EH (cell line): ENCODE measurements at regions not wholly inside any gene's neighbourhood (a gene's known extent, or its start where the extent isn't known, plus 50 kb on each side); places are given as distances from the start of the nearest gene placed in this dataset.
"Not testable (repeated sequence)": the region's sequence is repeated elsewhere in the genome, so short reads cannot be mapped to it uniquely, and the experiment has no call there.

Experiments used
- DNase-seq: peaks from one replicate; pipeline ENCODE4 v3.0.0-alpha.2; 2015; ENCODE audit warnings: low read depth

DNA sequence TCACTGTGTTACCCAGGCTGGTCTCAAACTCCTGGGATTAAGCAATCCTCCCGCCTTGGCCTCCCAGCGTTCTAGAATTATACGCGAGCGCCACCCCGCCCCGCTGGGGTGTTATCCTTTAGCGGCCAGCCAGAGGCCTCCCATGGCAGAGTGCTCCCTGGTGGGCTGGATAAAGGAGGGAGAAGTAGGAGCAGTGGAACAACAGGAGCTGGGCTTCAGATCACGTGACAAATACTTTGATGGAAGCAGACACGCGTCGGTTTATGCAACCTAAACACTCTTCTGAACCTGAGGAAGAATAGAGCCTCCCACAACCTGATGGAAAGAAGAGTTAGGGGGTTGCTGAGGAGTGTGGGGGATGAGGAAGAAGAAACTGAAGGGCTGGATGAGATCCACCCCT is 2114.0 kb downstream of the TP53TG3F start:
- DNase-seq, result no peak

DNA sequence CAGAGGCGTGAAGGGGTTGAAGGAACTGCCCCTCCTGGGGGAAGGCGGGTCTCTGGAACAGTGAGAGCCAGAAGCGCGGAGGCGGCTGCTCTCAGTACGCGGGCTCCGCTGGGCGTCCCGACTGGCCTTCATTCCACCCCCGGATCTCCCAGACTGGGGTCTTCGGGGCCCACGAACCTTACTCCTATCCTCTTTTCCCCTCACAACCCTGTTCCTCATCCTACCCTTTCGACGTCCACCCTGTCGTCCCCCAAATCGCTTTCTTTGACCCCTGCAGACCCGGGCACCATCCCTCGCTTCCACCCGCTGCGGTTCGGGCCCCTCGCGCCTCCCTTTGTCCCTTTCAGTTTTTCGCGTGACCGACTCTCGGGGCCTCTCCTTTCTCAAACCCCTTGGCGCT is 2114.6 kb downstream of the TP53TG3F start:
- no peak for DNase-seq

DNA sequence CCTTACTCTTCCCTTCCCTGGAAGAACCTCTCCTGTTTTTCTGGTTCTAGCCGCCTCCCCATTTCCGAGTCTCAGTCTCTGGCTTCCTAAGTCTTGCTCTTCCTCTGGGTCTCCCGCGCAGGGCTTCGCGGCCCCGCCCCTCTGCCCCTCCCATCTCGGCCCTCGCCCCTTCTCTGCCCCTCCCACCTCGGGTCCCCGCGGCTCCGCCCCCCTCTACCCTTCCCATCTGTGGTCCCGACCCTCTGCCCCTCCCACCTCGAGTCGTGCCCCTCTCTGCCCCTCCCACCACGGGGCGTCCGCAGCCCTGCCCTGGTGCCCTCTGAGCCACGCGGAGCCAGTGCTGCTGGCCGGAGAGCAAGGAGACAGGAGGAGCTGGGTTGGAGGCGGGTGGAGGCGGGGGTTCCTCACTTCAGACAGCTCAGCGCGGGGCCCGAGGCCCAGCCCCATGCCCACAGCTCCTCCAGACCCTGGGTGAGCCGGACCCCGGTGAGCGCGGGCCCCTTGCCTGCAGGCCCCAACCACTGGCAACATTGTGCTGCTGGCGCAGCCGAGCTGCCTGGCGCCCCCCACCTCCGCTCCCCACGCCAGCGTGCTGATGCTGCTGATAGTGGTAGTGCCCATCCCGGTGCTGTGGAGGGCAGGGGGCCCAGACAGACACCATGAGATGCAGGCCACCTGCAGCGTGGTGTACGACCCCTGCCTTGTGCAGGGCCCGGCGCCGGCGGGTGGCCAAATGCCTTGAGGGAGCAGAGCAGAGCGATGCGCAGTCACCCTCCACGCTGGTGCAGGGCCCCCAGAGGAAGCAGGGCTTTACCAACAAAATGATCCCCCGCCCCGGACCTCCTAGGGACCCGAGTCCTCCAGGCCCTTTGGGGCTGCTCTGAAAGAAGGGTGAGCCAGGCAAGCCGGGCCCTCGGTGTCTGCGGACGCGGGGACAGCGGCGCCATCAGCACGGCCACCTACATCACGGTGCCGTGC is 2115.3 kb downstream of the TP53TG3F start:
- no peak for DNase-seq

DNA sequence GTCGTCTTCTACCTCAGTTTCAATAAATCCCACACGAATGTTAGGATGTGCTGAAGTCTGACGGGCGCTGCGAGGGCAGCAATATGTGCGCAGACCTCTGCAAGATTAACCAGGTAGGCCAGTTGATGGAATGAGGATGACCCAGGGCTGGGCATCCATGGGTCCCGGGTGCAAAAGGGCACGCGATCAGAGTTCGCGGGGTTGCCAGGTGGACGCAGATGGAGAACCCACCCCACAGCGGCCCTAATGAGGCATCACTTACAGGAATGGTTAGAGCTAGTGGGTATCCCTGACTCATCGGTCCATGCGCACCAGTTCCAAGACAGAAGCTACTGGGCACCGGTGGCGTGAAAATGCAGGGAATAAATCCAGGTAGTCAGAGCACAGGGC is 2116.0 kb downstream of the TP53TG3F start:
- DNase-seq, result no peak

DNA sequence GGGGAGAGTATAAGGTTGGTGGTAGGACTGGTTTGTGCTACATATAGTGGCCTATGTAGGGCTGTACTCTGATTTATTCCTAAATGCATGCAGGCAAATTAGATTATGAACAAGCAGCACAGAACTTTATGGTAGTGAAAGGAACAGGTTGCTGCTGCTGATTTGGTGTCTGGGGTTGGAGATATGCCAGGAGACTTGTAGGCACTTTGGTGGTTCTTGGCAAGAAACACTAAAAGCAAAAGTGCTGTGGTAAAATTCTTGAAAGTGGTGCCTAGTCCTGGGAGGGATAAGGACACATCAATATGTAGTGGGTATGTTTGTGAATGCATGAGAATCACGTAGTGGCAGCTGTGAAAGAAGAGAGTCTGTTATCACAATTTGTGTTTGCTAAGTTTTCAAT is 2126.0 kb downstream of the TP53TG3F start:
- no peak for DNase-seq

DNA sequence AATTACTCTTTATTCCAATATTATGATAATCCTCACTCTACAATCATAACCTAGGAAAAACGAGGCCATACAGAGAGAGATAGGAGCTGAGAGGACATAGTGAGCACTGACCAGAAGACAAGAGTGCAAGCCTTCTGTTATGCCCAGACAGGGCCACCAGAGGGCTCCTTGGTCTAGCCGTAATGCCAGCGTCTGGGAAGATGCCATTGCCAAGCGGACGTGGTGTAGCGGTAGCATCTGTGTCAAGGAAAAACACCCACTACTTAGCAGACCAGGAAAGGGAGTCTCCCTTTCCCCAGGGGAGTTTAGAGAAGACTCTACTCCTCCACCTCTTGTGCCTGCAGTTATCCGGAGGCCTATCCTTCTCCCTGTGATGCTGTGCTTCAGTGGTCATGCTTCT is 2131.5 kb downstream of the TP53TG3F start:
- DNase-seq, result not testable (repeated sequence)

DNA sequence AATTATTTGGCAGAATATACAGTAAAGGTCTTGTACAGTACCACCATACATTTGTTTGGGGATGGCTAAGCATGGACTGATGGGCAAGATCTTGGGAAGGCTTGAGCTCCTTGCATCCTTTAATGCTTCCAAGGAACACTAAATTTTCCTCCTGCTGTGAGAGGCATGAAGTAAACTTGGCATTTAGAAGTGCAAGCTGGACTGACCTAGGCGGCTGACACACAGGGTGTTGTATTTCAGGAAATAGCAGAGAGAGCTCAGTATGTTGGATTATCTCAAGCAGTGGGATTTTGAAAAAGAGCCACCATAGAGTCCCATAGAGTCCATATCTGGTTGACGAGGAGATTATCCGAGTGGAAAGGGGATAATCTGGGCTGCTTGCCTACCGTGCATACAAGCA is 2137.1 kb downstream of the TP53TG3F start:
- DNase-seq, result no peak

DNA sequence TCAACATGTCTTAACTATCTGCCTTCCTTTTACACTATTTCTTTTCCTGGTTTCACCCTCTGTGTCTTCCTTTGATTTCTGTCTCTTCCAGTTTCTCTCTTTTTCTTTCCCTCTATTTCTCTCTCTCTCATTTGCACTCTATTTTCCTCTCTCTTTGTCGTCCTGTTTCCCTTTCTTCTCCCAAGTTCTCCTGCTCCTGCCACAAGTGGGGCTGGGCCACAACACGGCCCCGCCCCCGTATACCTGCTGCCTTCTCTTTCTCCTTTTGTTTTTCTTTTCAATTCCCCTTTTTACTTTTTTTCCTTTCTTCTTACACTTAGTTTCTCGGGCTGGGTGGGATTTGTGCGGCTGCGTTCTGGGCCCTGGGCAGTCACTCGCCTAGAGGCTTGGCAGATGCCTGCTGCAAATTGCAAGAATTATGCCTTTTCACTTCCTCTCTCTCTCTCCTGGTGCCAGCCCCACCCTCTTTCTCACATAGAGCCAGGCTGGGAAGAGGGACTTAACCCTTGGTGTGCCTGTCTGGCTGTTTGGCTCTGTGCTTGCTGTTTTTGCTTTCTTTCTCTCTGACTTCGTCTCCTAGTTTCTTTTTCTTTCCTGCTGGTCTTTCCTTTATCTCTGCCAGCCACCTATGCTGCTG is 2139.4 kb downstream of the TP53TG3F start:
- DNase-seq, result no peak

DNA sequence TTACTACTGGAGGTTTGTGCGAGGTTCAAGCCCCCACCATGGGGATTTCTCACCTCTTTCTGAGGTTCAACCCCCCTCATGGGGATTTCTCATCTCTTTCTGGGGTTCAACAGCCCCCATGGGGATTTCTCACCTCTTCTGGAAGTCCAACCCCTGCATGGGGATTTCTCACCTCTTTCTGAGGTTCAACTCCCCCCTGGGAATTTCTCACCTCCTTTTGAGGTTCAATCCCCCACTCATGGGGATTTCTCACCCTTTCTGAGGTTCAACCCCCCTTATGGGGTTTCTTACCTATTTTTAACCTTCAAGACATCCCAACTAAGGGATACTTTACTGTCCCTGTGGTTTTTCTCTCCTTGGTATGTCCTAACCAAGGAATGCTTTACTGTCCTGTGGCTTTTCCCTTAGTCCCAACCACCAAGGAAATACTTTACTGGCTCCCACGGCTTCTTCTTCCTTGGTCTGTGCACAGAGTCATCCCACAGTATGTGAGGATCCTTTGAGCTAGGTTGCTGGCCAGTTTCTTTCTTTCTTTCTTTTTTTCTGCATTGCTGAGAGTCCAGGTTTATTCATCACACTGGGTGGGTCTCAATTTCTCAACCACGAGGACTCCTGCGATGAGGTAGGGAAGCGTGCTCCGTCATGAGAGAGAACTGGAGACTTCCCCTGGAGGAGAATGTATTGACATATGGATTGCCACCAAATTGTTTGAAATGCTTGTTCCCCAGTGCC is 2140.2 kb downstream of the TP53TG3F start:
- DNase-seq, result no peak

DNA sequence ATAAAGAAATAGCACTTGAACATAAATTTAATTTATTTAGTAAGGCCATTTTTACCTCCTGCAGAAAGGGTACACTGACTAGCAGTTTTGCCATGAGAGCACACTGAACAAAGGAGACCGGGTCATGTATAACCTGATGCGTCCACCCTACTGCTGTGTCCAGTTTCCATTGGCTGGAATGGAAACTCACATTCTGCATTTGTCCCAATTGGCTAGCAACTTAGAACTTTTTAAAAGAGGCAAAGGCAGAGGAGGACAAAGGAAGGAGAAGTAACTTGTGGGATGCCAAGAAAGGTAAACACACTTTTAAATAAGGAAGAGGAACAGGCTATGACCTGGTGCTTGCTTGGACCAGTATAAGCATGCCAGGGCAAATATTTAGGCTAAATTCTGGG is 2140.7 kb downstream of the TP53TG3F start:
- not testable (repeated sequence) for DNase-seq

DNA sequence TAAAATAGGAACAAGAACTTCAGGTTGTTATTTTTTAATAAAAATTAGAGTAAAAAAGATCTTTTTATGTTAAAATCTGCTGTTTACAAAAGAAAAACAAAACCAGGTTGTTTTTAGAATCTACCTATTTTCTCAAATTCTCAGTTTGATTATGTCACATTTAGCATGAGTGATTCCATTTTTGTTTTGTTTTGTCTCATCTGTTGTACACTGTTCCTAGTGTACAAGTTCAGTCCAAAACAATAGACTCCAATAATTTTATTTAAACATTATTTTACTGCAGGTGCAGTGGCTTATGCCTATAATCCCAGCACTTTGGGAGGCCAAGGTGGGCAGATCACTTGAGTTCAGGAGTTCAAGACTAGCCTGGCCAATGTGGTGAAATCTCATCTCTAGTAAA is 2142.7 kb downstream of the TP53TG3F start:
- no peak for DNase-seq

DNA sequence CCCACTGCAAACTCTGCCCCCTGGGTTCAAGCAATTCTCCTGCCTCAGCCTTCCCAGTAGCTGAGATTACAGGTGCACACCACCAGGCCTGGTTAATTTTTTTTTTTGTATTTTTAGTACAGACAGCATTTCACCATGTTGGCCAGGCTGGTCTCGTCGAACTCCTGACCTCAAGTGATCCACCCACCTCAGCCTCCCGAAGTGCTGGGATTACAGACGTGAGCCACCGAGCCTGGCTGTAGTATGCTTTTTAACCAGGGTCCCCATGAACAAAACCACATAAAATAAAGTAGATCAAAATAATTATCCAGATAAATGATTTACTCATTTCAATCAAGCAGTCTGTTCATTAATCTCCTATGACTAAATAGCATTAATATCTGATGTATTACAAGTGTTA is 2144.0 kb downstream of the TP53TG3F start:
- not testable (repeated sequence) for DNase-seq

DNA sequence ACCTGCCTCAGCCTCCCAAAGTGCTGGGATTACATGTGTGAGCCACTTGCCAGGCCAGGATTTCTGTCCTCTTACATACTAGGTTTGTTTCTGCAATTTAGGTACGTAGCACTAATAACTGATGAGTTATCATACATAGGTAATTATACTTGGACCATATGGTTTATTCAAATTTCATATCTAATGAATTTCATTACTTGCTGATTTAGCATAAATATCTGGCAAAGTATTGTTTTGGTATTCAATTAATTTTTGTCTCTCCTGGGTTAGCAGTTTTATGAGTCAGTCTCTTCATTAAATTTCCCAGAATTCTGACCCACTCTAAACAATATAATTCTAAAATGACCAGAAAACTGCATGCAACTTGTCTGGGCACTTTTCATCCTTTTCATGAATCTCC is 2146.5 kb downstream of the TP53TG3F start:
- DNase-seq, result no peak

DNA sequence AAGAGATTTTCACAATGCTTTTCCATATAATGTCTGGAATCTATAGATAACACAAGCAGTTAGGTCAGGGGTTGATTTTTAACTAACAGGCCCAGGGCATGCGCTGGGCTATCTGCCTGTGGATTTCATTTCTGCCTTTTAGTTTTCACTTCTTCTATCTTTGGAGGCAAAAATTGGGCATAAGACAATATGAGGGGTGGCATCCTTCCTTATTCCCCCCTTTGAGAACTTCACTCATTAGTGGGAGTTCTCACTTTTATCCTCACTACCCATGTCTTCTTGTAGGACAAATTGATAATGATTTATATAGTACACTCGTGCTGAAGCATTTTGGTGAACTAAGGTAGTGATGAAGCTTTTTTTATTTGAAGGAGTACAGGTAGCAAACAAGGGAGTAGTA is 2155.5 kb downstream of the TP53TG3F start:
- not testable (repeated sequence) for DNase-seq

DNA sequence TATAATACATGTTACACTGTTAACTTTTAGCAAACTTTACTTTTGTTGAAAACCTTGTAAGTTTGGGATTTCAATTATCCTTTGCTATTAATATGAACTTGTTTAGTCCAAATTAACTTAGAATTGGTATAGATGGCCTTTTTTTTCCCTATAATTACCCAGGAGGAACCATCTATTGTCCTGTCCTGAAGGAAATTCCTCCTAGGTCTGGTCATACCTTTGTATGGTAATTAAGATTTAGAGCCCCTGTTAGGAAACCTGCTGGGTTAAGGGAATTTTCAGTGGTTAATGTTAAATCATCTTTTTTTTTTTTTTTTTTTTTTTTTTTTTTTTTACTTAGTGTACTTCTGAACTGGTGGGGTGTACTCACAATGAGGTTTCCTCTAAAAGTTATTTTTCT is 2159.8 kb downstream of the TP53TG3F start:
- not testable (repeated sequence) for DNase-seq

DNA sequence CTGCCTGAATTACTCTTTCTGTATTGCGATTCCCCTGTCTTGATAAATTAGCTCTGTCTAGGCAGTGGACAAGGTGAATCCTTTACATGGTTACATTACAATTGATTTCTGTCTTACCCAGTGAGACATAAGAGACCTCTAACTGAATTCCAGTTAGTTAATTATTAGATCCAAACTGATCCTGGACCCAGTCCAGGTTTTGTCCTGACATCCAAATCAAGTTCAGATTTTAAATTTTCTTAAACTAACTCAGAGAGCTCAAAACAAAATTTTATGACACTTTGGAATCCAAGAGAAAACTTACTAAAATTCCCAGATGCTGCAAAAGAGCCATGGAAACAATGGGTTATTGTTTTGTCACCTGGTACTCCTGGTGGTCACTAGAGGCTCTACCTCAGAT is 2166.6 kb downstream of the TP53TG3F start:
- no peak for DNase-seq

DNA sequence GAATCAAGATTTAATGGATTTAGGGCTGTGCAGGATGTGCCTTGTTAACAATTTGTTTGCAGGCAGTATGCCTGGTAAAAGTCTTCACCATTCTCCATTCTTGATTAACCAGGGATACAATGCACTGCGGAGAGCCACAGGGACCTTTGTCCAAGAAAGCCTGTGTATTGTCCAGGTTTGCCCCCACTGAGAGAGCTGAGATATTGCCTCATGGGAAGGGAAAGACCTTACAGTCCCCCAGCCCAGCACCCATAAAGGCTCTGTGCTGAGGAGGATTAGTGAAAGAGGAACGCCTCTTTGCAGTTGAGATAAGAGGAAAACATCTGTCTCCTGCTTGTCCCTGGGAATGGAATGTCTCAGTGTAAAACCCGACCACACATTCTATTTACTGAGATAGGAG is 2169.6 kb downstream of the TP53TG3F start:
- no peak for DNase-seq

DNA sequence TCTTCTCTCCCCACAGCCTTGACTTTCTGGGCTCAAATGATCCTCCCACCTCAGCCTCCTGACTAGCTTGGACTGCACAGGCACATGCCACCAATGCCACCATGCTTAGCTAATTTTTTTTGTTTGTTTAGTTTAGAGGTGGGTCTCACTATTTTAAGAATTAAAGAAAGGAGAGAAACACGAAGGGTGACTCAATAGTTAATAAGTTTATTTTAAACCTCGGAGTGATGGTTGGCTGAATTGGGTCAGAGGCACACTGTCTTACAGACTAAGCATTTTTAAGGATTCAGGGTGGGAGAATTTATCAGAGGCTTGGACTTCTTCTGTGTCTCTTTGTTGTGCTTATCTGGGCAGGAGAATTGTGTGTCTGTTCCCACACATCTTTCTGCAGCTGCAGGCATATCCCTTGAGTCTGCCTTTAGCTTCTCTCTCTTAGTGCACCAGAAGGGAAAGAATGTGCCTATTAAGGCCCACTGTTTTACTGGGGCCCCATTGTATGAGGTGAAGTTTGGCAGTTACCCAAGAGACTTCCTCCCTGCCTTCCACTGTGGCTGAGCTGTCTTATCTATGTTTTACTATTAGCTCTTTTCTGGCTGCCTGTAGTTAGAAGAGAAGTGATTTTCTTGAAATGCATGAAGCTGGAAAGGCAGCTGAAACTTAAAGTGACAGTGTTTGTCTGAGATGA is 2172.0 kb downstream of the TP53TG3F start:
- DNase-seq, result no peak

DNA sequence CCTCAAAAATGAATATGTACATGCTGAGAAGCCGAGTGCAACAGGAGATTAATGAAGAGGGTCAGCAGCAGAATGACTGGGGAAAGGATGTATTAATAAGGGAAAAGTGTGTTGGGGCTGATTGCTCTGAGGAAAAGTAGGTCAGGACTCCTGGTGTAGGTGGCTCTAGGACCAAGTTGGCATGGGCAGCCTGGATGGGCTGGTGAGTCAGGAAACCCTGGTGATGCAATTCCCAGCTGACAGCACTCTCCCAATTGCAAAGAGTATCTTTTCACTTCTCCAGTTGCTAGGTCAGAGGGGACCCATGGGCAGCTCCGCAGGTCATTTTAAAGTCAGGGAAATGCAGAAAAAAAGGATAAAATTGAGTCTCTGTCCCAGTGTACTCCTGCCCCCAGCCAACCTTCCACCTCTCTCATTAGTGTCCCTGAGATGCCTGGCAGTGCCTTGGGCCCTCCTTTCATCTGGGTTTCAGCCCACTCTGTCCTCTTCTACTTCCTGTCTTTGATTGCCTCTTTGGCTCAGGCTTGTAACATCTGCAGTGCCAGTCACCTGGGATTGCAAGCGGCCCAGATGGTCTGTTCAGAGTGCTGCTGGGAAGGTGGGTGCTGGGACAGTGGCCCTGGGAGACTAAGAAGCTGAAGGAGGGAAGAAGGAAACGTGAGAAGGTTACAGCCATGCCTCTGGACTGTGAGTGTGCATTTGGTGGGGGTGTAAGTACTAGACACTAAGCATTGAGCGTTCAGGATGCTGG is 2177.2 kb downstream of the TP53TG3F start:
- DNase-seq, result no peak

DNA sequence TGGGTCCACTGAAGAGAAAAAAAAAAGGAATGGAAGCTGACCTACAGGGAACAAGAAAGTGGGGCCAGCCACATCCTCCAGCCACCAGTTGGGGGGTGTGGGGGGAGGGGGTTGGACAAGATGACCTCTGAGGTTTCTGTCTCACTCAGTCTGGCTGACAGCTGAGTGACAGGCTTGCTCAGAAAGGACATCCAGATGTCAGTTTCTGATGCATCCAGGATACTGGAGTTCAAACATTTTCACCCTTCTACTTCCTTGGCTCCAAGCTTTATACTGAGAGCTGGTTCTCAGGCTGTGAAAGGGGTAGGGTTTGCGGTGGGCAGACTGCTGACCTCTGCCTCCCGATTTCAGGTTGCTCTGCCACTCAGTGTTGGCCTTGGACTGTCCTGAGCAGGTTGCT is 2178.3 kb downstream of the TP53TG3F start:
- DNase-seq, result no peak
